Skeletal muscle satellite cell (primary cell): ENCODE measurements at regions not wholly inside any gene's neighbourhood (a gene's known extent, or its start where the extent isn't known, plus 50 kb on each side); places are given as distances from the start of the nearest gene placed in this dataset.
"Not testable (repeated sequence)": the region's sequence is repeated elsewhere in the genome, so short reads cannot be mapped to it uniquely, and the experiment has no call there.

Experiments
- H3K27me3 ChIP-seq: 2 replicates; pipeline ENCODE4 v1.7.0; 2013; ENCODE audit warnings: low read length; ENCODE audit not compliant: control insufficient read depth, insufficient read depth
- H3K36me3 ChIP-seq: 2 replicates; pipeline ENCODE4 v1.7.0; 2013; ENCODE audit warnings: mild to moderate bottlenecking, control low read depth, low read length; ENCODE audit not compliant: insufficient read depth
- H3K4me1 ChIP-seq: 2 replicates; pipeline ENCODE4 v1.7.0; 2013; ENCODE audit warnings: low read length; ENCODE audit not compliant: control insufficient read depth, insufficient read depth
- H3K4me2 ChIP-seq: 2 replicates; pipeline ENCODE4 v1.7.0; 2013; ENCODE audit warnings: mild to moderate bottlenecking, low read length
- H3K4me3 ChIP-seq: 2 replicates; pipeline ENCODE4 v1.7.0; 2013; ENCODE audit warnings: low read length
- H3K9ac ChIP-seq: 2 replicates; pipeline ENCODE4 v1.7.0; 2013; ENCODE audit warnings: mild to moderate bottlenecking, low read depth, low read length, moderate library complexity
- H3K9me3 ChIP-seq: replicated peaks from 2 replicates; pipeline ENCODE4 v1.7.0; 2013; ENCODE audit warnings: mild to moderate bottlenecking, control low read depth, low read length

DNA sequence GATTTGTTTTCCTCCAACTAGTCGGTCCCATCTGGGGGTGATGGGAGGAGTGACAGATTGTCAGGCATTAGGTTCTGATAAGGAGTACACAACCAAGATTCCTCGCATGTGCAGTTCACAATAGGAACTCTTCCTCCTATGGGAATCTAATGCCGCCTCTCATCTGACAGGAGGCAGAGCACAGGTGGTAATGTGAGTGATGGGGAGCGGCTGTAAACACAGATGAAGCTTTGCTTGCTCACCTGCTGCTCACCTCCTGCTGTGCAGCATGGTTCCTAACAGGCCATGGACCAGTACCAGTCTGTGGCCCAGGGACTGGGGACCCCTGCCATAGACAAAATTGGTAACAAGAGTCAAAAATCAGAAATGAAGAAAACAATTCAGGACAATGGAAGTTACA lies 173.3 kb upstream of the HMHB1 start:
- Histone ChIP-seq H3K4me2 (no peak overlapping the region), H3K36me3 (no peaks in the 10 kb centered on the region), H3K4me1 (peaks cover 22% of the 10 kb centered on the region), H3K9ac (no peak overlapping the region), H3K27me3 (no peaks in the 10 kb centered on the region), H3K4me3 (no peak overlapping the region), H3K9me3 (no peaks in the 10 kb centered on the region)

DNA sequence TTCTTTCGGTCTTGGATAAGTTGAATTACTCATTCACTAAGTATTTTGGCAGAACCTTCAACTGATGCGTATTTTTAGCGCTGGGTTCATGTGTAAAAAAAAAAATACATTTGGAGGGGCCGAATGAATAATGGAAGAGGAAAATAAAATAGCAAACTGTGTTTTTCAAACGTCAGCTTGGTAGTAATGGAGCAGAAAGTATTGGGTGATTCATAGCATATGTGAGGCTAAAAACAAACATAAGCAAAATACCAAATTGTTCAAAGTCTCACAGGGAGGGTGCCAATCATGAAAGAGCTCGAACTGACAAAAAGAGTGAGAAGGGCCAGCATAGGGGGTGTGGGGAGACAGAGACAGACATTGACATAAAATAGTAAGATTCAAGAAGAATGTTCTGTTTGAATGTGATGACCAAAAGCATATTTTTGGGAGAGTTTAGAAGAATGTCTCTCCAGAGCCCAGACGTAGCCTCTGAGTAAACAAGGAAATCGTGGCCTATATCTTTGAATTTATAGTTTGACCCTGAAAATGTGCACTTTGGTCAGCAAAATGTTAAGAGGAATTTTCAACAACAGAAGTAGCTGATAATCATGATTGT lies 174.9 kb upstream of the HMHB1 start:
- Histone ChIP-seq H3K27me3 (no peaks in the 10 kb centered on the region), H3K9ac (no peak overlapping the region), H3K4me1 (peaks cover 13% of the 10 kb centered on the region), H3K9me3 (no peaks in the 10 kb centered on the region), H3K4me3 (no peak overlapping the region), H3K36me3 (no peaks in the 10 kb centered on the region), H3K4me2 (no peak overlapping the region)

- no peak overlapping the region for H3K4me2 ChIP-seq
- H3K27me3 ChIP-seq: no peaks in the 10 kb centered on the region
- H3K36me3 ChIP-seq: no peaks in the 10 kb centered on the region
- no peak overlapping the region for H3K9ac ChIP-seq
- no peaks in the 10 kb centered on the region for H3K9me3 ChIP-seq
- peaks cover 13% of the 10 kb centered on the region for H3K4me1 ChIP-seq
- H3K4me3 ChIP-seq: no peak overlapping the region
Observed at GRCh38 chr5:143635888-143636287, 176.1 kb upstream of the HMHB1 start.

GRCh38 chr5:143635146-143635752 lies 176.7 kb upstream of the HMHB1 start:
- no peaks in the 10 kb centered on the region for H3K27me3 ChIP-seq
- no peaks in the 10 kb centered on the region for H3K9me3 ChIP-seq
- no peak overlapping the region for H3K9ac ChIP-seq
- peaks cover 18% of the 10 kb centered on the region for H3K4me1 ChIP-seq
- no peaks in the 10 kb centered on the region for H3K36me3 ChIP-seq
- H3K4me2 ChIP-seq: no peak overlapping the region
- no peak overlapping the region for H3K4me3 ChIP-seq

GRCh38 chr5:143634689-143635088 lies 177.3 kb upstream of the HMHB1 start:
- H3K27me3 ChIP-seq: no peaks in the 10 kb centered on the region
- H3K9ac ChIP-seq: no peak overlapping the region
- H3K4me3 ChIP-seq: no peak overlapping the region
- H3K4me2 ChIP-seq: no peak overlapping the region
- H3K36me3 ChIP-seq: no peaks in the 10 kb centered on the region
- peaks cover 24% of the 10 kb centered on the region for H3K4me1 ChIP-seq
- no peaks in the 10 kb centered on the region for H3K9me3 ChIP-seq

DNA sequence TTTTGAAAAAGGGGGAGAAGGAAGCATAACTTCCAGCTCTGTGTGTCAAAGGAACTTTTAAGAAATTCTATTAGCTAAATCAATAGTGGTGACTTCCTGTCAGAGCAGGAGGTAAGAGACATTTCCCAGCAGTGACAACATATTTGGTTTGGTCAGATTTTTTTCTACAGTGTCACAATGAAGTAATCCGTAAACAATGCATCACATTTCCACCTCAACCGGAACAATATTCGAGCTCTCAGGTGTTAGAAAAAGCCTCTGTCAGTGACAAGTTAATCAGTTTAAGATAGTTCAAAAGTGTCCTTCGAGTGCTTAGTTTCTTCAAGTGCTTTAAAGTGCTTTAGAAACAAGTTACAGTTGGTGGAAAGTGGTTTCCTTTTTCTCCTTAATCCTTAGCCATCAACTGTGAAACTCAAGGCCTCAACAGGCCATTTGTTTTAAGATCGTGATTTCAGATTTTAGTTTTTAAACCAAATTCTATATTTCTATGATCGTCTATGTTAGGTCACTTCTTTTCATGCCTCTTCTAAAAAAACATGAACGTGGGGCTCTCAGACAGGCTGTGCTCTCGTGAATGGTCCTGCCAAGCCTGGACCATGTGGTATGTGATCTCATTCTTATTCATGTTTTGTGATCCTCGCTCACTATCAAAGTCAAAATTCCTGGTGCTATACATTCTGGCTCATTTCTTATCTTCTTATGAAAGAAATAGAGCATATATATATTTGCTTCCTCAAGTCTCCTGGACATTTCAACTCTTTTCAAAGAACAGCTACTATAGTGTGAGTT lies 181.9 kb upstream of the HMHB1 start:
- Histone ChIP-seq H3K4me3 (no peak overlapping the region), H3K27me3 (no peaks in the 10 kb centered on the region), H3K36me3 (no peaks in the 10 kb centered on the region), H3K9ac (no peak overlapping the region), H3K4me1 (peaks cover 14% of the 10 kb centered on the region), H3K4me2 (peak overlapping the region; percentile 46), H3K9me3 (no peaks in the 10 kb centered on the region)

- H3K9me3 ChIP-seq, H3K9ac ChIP-seq, H3K4me3 ChIP-seq, H3K4me2 ChIP-seq, H3K36me3 ChIP-seq, H3K4me1 ChIP-seq, H3K27me3 ChIP-seq: not testable (repeated sequence)
Observed at GRCh38 chr5:143625048-143625447, 186.9 kb upstream of the HMHB1 start.

DNA sequence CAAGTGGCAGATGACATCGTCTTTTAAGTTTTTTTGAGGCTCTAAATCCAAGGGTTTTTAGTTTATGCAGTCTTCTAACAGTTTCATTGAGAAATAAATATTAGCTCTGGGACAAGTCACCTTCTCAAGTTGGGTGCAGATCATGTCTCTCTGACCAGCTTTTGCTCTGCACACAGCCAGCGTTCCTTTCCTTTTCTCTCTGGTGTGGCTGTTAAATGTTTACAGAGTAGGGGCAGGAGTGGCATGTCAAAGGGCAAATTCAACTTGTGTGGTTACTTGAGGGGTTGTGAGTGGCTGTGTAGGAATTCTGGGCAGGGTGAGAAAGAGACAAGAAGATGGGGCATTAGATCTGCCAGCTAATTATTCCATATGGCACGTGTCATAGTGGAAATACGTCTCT lies 187.5 kb upstream of the HMHB1 start:
- Histone ChIP-seq H3K9ac (no peak overlapping the region), H3K4me2 (no peak overlapping the region), H3K4me1 (peaks cover 1% of the 10 kb centered on the region)

DNA sequence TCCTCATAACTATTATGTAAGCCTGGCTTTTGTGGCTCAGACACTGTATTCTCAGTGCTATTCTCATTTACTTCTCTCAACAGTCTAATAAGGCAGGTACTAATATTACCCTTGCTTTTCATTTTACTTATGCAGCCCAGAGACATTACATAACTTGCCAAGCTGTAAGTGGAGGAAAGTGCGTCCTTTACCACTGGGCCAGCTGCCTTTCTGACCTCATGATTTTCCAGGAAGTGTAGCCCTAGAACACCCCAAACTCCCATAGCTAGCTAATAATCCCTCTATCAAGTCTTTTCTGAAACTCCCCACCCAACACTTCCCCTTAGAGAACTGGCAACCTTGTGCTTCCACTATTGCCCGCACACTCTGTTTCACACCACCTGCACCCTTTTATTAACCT lies 192.9 kb upstream of the HMHB1 start:
- no peak overlapping the region for H3K9ac ChIP-seq
- no peaks in the 10 kb centered on the region for H3K36me3 ChIP-seq
- H3K4me3 ChIP-seq: no peak overlapping the region
- H3K4me2 ChIP-seq: no peak overlapping the region
- no peaks in the 10 kb centered on the region for H3K4me1 ChIP-seq
- no peaks in the 10 kb centered on the region for H3K27me3 ChIP-seq
- H3K9me3 ChIP-seq: no peaks in the 10 kb centered on the region

More for the DNA sequence above, 187.5 kb upstream of the HMHB1 start:
- no peaks in the 10 kb centered on the region for H3K27me3 ChIP-seq
- H3K36me3 ChIP-seq: no peaks in the 10 kb centered on the region
- H3K9me3 ChIP-seq: no peaks in the 10 kb centered on the region
- no peak overlapping the region for H3K4me3 ChIP-seq

DNA sequence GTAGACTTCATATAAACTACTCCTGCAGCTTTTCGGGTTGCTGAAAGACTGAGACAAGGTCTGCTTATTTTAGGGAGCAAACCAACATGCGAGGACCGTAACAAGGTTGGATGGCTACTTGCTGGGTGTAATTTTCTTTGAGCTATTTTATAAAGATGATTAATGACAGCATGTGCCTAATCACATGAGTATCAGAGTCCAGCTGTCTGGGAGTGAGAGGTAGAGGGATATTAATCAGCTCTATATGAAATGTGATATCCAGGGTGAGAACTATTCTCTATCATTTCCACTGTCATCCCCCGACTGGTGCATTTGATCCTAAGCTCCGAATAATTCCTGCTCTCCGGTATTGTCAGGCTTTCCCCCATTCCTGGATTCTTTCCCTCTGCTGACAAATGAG lies 193.8 kb upstream of the HMHB1 start:
- Histone ChIP-seq H3K36me3 (no peaks in the 10 kb centered on the region), H3K4me2 (no peak overlapping the region), H3K4me3 (no peak overlapping the region), H3K4me1 (no peaks in the 10 kb centered on the region), H3K27me3 (no peaks in the 10 kb centered on the region), H3K9me3 (no peaks in the 10 kb centered on the region), H3K9ac (no peak overlapping the region)

GRCh38 chr5:143614831-143615230 lies 197.1 kb upstream of the HMHB1 start:
- H3K27me3 ChIP-seq: no peaks in the 10 kb centered on the region
- H3K36me3 ChIP-seq: no peaks in the 10 kb centered on the region
- no peaks in the 10 kb centered on the region for H3K4me1 ChIP-seq
- no peaks in the 10 kb centered on the region for H3K9me3 ChIP-seq
- no peak overlapping the region for H3K9ac ChIP-seq
- no peak overlapping the region for H3K4me2 ChIP-seq
- no peak overlapping the region for H3K4me3 ChIP-seq

DNA sequence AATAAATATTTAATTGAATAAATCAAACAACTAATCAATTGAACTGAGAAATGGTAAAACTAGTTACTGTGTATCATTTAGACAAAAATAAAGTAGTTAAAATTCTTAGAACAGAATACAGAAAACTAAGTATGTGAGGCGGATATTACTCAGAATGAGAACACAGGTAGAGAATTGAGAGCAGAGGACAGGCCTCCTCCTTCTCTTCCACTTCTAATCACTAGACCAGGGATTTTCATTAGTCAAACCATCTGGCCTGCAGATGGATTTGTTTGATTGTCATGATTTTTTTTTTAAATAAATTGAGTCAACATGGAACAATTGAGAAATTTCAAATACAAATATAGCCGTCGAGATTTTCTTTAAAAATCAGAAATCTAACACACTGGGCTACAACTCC lies 198.6 kb upstream of the HMHB1 start:
- no peak overlapping the region for H3K9ac ChIP-seq
- H3K4me1 ChIP-seq: no peaks in the 10 kb centered on the region
- H3K36me3 ChIP-seq: no peaks in the 10 kb centered on the region
- H3K4me3 ChIP-seq: no peak overlapping the region
- no peak overlapping the region for H3K4me2 ChIP-seq
- no peaks in the 10 kb centered on the region for H3K27me3 ChIP-seq
- no peaks in the 10 kb centered on the region for H3K9me3 ChIP-seq
